ENCODE measurements at regions not wholly inside any gene's neighbourhood (a gene's known extent, or its start where the extent isn't known, plus 50 kb on each side); places are given as distances from the start of the nearest gene placed in this dataset.

- DNase-seq (ENCODE audit: low read depth), result no peak
Observed at GRCh38 chr14:61192989-61193388, 88.1 kb downstream of the TMEM30B start.

- no peak for DNase-seq (ENCODE audit: low read depth)
Observed at GRCh38 chr14:61191733-61192132, 89.4 kb downstream of the TMEM30B start.

- DNase-seq (ENCODE audit: low read depth), result no peak
Observed at GRCh38 chr14:61190341-61190740, 90.8 kb downstream of the TMEM30B start.

- no peak for DNase-seq (ENCODE audit: low read depth)
Observed at GRCh38 chr14:61188978-61189808, 91.9 kb downstream of the TMEM30B start.

- DNase-seq (ENCODE audit: low read depth), result no peak
Observed at GRCh38 chr14:61188196-61188595, 92.9 kb downstream of the TMEM30B start.

GRCh38 chr14:61187196-61187905 is 93.8 kb downstream of the TMEM30B start:
- no peak for DNase-seq (ENCODE audit: low read depth)

GRCh38 chr14:61186341-61187195 is 94.6 kb downstream of the TMEM30B start:
- DNase-seq (ENCODE audit: low read depth), result no peak

GRCh38 chr14:61185534-61185933 is 95.6 kb downstream of the TMEM30B start:
- no peak for DNase-seq (ENCODE audit: low read depth)

- peak; percentile 81 for DNase-seq (ENCODE audit: low read depth)
Observed at GRCh38 chr14:61184112-61184511, 97.0 kb downstream of the TMEM30B start.

GRCh38 chr14:61183196-61183885 is 97.8 kb downstream of the TMEM30B start:
- DNase-seq (ENCODE audit: low read depth), result no peak

GRCh38 chr14:61179796-61180398 is 101.2 kb downstream of the TMEM30B start:
- DNase-seq (ENCODE audit: low read depth), result no peak

- peak; percentile 84 for DNase-seq (ENCODE audit: low read depth)
Observed at GRCh38 chr14:61179061-61179690, 102.0 kb downstream of the TMEM30B start.

GRCh38 chr14:61178226-61179060 is 102.7 kb downstream of the TMEM30B start:
- DNase-seq (ENCODE audit: low read depth), result peak; percentile 98

- DNase-seq (ENCODE audit: low read depth), result no peak
Observed at GRCh38 chr14:61177279-61178225, 103.6 kb downstream of the TMEM30B start.

- DNase-seq (ENCODE audit: low read depth), result no peak
Observed at GRCh38 chr14:61176686-61177085, 104.5 kb downstream of the TMEM30B start.

- no peak for DNase-seq (ENCODE audit: low read depth)
Observed at GRCh38 chr14:61174987-61175386, 106.2 kb downstream of the TMEM30B start.

- no peak for DNase-seq (ENCODE audit: low read depth)
Observed at GRCh38 chr14:61174441-61174891, 106.7 kb downstream of the TMEM30B start.

GRCh38 chr14:61171727-61172126 is 109.4 kb downstream of the TMEM30B start:
- DNase-seq (ENCODE audit: low read depth), result no peak

GRCh38 chr14:61168141-61168540 is 113.0 kb downstream of the TMEM30B start:
- no peak for DNase-seq (ENCODE audit: low read depth)

All from HS-27A (cell line).